Gastroesophageal sphincter (tissue), 4 donors: ENCODE measurements at regions not wholly inside any gene's neighbourhood (a gene's known extent, or its start where the extent isn't known, plus 50 kb on each side); places are given as distances from the start of the nearest gene placed in this dataset.

ENCODE experiments used
- ATAC-seq: fragments of 150-250 bp; one replicate; pipeline ENCODE4 v1.9.1; 2016; ENCODE audit warnings: mild to moderate bottlenecking, moderate library complexity
- H3K27ac ChIP-seq, 4 donors: fragments of 200-600 bp; sonication (generic) in 3 of 4; 1 replicate in 3 of 4; 2 replicates in 1 of 4; pipeline ENCODE4 v1.5.1; 2016 to 2019
- H3K27me3 ChIP-seq: fragments of 200-600 bp; sonication (generic); one replicate; pipeline ENCODE4 v1.5.1; 2019
- H3K36me3 ChIP-seq, 2 donors: fragments of 200-600 bp; sonication (generic); one replicate each; pipeline ENCODE4 v1.5.1; 2019; ENCODE audit warnings: control low read depth in 1 of 2
- H3K4me1 ChIP-seq, 3 donors: fragments of 200-600 bp; sonication (generic); 1 replicate in 2 of 3; 2 replicates in 1 of 3; pipeline ENCODE4 v1.5.1; 2016 to 2019; ENCODE audit warnings: control low read depth in 2 of 3
- H3K4me3 ChIP-seq, 2 donors: fragments of 200-600 bp; sonication (generic); one replicate each; pipeline ENCODE4 v1.5.1; 2019; ENCODE audit warnings: mild to moderate bottlenecking in 1 of 2, moderate library complexity in 1 of 2
- H3K9me3 ChIP-seq, 3 donors: fragments of 200-600 bp; sonication (generic); one replicate each; pipeline ENCODE4 v1.5.1; 2017 to 2019; ENCODE audit warnings: control low read depth in 2 of 3
- EP300 ChIP-seq: sonication (generic); formaldehyde crosslinking; IDR thresholded peaks from one replicate; pipeline ENCODE4 v1.6.1; 2017; ENCODE audit warnings: antibody characterized with exemption, mild to moderate bottlenecking
- POLR2A ChIP-seq, 2 donors: fragments of 450-650 bp; IDR thresholded peaks; one replicate each; pipeline ENCODE4 v1.6.1; 2017; ENCODE audit warnings: antibody characterized with exemption in 2 of 2, mild to moderate bottlenecking in 2 of 2, moderate library complexity in 1 of 2
- POLR2AphosphoS5 ChIP-seq: sonication (generic); formaldehyde crosslinking; IDR thresholded peaks from one replicate; pipeline ENCODE4 v1.6.1; 2017; ENCODE audit warnings: antibody characterized with exemption
- WGBS, 2 donors: methylation state at CpG; one replicate each; pipeline ENCODE4 v1.1.5; 2018; ENCODE audit warnings: low coverage in 1 of 2; 5-methylcytosine and 5-hydroxymethylcytosine counted together
- TF ChIP-seq, protein P1 (sequence below), 4 experiments: fragments of 200-600 bp in 2 of 4; fragments of 450-650 bp in 2 of 4; sonication (generic) in 1 of 4; IDR thresholded peaks; one replicate each; pipeline ENCODE4 v1.5.1; 2017 to 2019; ENCODE audit warnings: antibody characterized with exemption in 4 of 4, mild to moderate bottlenecking in 2 of 4, moderate library complexity in 2 of 4

DNA sequence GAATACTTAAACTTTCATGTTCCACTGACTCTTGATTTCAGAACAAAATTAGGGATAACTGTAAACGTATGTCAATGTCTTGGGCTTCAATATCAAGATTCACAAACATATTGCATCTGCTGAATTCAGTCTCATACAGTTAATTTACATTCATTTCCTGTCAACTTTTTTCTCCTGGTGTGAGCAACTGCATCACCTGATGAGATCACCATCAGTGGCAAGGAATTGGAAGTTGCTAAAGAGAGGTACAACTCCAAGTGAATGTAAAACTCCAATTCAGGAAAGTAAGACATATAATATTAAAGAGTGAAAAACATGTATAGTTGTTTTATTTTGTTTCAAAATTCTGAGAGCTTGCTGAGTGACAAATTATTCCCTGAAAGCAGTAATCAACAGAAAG, 1336.2 kb upstream of the C9orf72 start:
- H3K4me3 ChIP-seq: no peak overlapping the region
- no peak for ATAC-seq

DNA sequence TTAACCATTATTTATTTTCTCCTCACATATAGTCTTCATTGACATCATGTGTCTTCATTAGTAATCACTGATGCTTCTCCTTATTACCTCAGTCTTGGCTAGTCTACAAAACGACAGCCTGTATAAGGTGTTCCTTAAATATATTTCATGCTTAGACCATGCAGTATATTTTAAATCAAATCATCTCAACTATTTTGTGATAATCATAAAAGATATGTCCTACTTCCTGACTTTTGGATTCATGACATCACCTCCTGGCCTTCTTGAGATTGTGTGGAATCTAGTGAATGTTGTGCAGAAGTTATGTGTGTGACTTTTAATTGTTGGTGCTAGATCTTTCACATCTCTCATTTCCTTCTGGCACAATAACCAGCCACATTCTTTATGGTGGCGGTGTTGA, 1339.3 kb upstream of the C9orf72 start:
- H3K4me3 ChIP-seq: no peak overlapping the region
- H3K9me3 ChIP-seq: no peaks in the 10 kb centered on the region
- no peaks in the 10 kb centered on the region for H3K36me3 ChIP-seq
- 50 to 70% methylated on average over 2 of the region's 2 CpGs for WGBS, 2 donors
- no peak for ATAC-seq
- TF ChIP-seq, protein P1, sequence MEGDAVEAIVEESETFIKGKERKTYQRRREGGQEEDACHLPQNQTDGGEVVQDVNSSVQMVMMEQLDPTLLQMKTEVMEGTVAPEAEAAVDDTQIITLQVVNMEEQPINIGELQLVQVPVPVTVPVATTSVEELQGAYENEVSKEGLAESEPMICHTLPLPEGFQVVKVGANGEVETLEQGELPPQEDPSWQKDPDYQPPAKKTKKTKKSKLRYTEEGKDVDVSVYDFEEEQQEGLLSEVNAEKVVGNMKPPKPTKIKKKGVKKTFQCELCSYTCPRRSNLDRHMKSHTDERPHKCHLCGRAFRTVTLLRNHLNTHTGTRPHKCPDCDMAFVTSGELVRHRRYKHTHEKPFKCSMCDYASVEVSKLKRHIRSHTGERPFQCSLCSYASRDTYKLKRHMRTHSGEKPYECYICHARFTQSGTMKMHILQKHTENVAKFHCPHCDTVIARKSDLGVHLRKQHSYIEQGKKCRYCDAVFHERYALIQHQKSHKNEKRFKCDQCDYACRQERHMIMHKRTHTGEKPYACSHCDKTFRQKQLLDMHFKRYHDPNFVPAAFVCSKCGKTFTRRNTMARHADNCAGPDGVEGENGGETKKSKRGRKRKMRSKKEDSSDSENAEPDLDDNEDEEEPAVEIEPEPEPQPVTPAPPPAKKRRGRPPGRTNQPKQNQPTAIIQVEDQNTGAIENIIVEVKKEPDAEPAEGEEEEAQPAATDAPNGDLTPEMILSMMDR (IDR thresholded peaks at IDR 0.05): no peak
- TF ChIP-seq POLR2AphosphoS5 (no peak), POLR2A (IDR thresholded peaks at IDR 0.05) (no peak), EP300 (no peak)
- H3K27ac ChIP-seq: no peak overlapping the region
- H3K27me3 ChIP-seq: no peaks in the 10 kb centered on the region
- H3K4me1 ChIP-seq: no peaks in the 10 kb centered on the region

More for the DNA sequence above, 1336.2 kb upstream of the C9orf72 start:
- WGBS, 2 donors: 36 to 100% methylated on average over 1 of the region's 1 CpG
- no peak for TF ChIP-seq POLR2A (IDR thresholded peaks at IDR 0.05)
- no peaks in the 10 kb centered on the region for H3K27me3 ChIP-seq
- no peaks in the 10 kb centered on the region for H3K9me3 ChIP-seq
- H3K36me3 ChIP-seq: no peaks in the 10 kb centered on the region
- no peak overlapping the region for H3K27ac ChIP-seq
- H3K4me1 ChIP-seq: no peaks in the 10 kb centered on the region

DNA sequence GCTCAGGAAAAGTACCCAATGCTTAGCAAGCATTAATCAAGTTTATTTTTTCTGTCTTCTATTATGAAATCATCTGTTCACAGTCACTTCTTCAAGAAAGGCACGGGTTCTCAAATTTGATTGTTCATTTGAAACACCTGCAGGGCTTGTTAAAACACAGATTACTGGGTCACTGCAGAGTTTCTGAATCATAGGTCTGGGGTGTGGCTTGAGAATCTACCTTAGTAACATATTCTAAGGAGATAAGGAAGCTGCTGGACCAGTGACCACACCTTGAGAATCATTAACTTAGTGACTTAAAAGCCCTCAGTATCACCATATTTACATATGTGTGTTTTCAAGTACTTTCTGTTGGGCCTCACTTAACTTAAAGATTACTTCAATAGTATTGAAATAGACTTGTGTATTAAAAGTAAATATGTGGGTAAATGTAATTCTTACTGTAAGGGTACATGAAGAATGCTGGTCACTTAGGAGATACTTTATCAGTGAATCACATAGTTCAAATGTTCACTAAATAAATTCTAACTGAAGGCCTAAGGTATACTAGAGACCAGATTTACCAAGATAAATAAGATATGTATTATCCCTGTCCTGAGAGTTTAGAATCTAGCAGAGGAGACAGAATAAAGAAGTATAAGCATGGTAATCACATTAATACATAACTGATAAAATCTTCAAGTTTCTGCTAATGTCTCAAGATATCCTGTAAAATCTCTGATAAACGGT, 1342.1 kb upstream of the C9orf72 start:
- Histone ChIP-seq H3K27ac (no peak overlapping the region), H3K4me1 (no peaks in the 10 kb centered on the region), H3K27me3 (no peaks in the 10 kb centered on the region), H3K4me3 (no peak overlapping the region), H3K36me3 (no peaks in the 10 kb centered on the region), H3K9me3 (no peaks in the 10 kb centered on the region)
- ATAC-seq: no peak
- TF ChIP-seq EP300: no peak
- TF ChIP-seq POLR2A (IDR thresholded peaks at IDR 0.05): no peak
- TF ChIP-seq, protein P1 (IDR thresholded peaks at IDR 0.05): no peak
- TF ChIP-seq POLR2AphosphoS5: no peak
- 54 to 68% methylated on average over 2 of the region's 2 CpGs for WGBS, 2 donors

DNA sequence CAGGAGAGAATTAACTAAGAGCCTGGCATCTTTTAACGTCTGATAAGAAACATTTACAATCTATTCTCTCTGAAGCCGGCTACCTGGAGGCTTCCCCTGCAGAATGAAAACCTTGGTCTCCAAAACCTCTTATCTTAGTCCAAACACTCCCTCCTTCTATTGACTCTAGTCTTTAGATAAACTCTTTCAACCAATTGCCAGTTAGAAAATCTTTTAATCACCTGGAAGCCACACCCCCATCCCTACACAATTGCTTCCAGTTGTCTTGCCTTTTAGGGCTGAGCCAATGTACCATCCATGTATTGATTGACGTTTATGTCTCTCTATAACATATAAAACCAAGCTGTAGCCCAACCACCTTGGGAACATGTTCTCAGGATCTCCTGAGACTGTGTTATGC, 1343.1 kb upstream of the C9orf72 start:
- H3K36me3 ChIP-seq: no peaks in the 10 kb centered on the region
- H3K27ac ChIP-seq: no peak overlapping the region
- no peak overlapping the region for H3K4me3 ChIP-seq
- no peaks in the 10 kb centered on the region for H3K4me1 ChIP-seq
- no peaks in the 10 kb centered on the region for H3K9me3 ChIP-seq
- no peak for TF ChIP-seq EP300
- no peaks in the 10 kb centered on the region for H3K27me3 ChIP-seq
- no peak for ATAC-seq
- WGBS, 2 donors: 76 to 84% methylated on average over 3 of the region's 3 CpGs

DNA sequence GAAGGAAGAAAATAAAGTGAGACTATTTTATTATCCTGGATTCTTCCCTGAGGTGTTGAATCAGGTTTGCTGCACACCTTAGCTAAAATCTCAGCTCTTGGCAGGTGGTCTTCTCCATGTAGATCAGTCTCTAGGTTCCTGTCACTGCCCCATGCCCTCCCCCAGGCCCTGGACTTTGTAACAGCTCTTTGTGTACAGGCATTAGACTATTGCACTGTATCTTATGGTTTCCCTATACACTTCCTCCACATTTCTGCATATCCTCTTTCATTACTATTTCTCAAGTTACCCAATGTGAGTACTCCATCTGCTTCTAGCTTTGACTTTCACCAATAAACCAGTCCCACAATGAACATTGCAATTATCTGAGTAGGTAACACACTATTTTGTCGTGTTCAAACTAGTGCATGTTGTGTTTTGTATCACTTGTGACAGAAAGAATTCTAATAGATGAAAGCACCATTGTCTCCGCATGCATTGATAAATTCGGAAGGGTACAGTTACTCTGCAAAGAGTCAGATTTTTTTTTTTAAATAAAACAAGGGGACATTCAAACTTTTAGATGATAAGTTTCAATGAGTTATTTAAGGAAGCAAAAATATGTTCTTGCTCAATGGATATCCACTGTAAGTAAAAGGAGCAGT, 1348.7 kb upstream of the C9orf72 start:
- no peak for ATAC-seq
- TF ChIP-seq POLR2A (IDR thresholded peaks at IDR 0.05) (no peak), EP300 (no peak), POLR2AphosphoS5 (no peak)
- TF ChIP-seq, protein P1 (IDR thresholded peaks at IDR 0.05): no peak
- H3K4me3 ChIP-seq: no peak overlapping the region
- H3K9me3 ChIP-seq: no peaks in the 10 kb centered on the region
- no peaks in the 10 kb centered on the region for H3K36me3 ChIP-seq
- no peaks in the 10 kb centered on the region for H3K27me3 ChIP-seq
- WGBS, 2 donors: 84 to 87% methylated on average over 3 of the region's 3 CpGs
- H3K27ac ChIP-seq: no peak overlapping the region
- H3K4me1 ChIP-seq: no peaks in the 10 kb centered on the region

DNA sequence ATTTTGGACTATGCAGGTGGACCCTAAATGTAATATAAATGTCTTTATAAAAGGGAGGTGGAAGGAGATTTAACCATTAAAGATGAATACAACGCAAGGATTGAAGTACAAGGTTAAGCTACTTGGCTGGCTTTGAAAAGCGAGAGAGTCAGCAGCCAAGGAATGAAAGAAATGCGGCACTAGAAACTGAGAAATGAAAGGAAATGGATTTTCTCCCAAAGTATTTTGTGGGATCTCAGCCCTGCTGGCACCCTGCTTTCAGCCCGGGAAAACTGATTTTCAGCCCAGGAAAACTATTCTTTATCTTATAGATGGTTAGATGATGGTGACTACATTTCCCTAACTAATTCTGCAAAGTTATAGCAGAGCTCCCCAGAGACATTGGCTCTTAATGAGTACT, 1349.6 kb upstream of the C9orf72 start:
- H3K27ac ChIP-seq: no peak overlapping the region
- WGBS, 2 donors: 28 to 50% methylated on average over 3 to 4 of the region's 4 CpGs
- TF ChIP-seq, protein P1 (IDR thresholded peaks at IDR 0.05): no peak
- TF ChIP-seq POLR2AphosphoS5 (no peak), POLR2A (IDR thresholded peaks at IDR 0.05) (no peak), EP300 (no peak)
- H3K4me3 ChIP-seq: no peak overlapping the region
- no peaks in the 10 kb centered on the region for H3K9me3 ChIP-seq
- no peaks in the 10 kb centered on the region for H3K36me3 ChIP-seq
- no peaks in the 10 kb centered on the region for H3K4me1 ChIP-seq
- no peak for ATAC-seq
- no peaks in the 10 kb centered on the region for H3K27me3 ChIP-seq
